ENCODE measurements at regions not wholly inside any gene's neighbourhood (a gene's known extent, or its start where the extent isn't known, plus 50 kb on each side); places are given as distances from the start of the nearest gene placed in this dataset.

GRCh38 chr3:194286375-194287146, 64.6 kb downstream of the CPN2 start:
- no peak overlapping the region for H3K27ac Mint-ChIP-seq
- H2AFZ ChIP-seq (ENCODE audit: low read length), result peak overlapping the region; percentile 63
- H3K9me3 ChIP-seq (ENCODE audit: control insufficient read depth, low read depth, low read length), result no peaks in the 10 kb centered on the region
- H2BK20ac ChIP-seq (ENCODE audit: low read depth, low read length, poor library complexity, severe bottlenecking), result no peak overlapping the region
- H2BK5ac ChIP-seq (ENCODE audit: insufficient read length, low read length), result no peak overlapping the region
- peak overlapping the region; percentile 73; the same call in 1 of the 2 replicates for H3K14ac ChIP-seq (ENCODE audit: insufficient read depth, low read length)
- H4K8ac ChIP-seq (replicated peaks; ENCODE audit: insufficient read length, low read depth, low read length), result no peak overlapping the region
- no peaks in the 10 kb centered on the region for H3K27me3 ChIP-seq (ENCODE audit: insufficient read depth, low read length)
- H3K4me3 Mint-ChIP-seq, result no peak overlapping the region
- H3K4me1 ChIP-seq (ENCODE audit: insufficient read depth, low read length), result peaks cover 15% of the 10 kb centered on the region; the same call in 1 of the 2 replicates
- no peak overlapping the region for H4K91ac ChIP-seq (ENCODE audit: insufficient read length, low read depth, low read length)
- no peaks in the 10 kb centered on the region for H3K79me1 ChIP-seq (ENCODE audit: insufficient read depth, low read depth, low read length, poor library complexity, severe bottlenecking)
- no peak overlapping the region for H2BK120ac ChIP-seq (ENCODE audit: low read depth, low read length, poor library complexity, severe bottlenecking)
- peaks cover 5 to 9% of the 10 kb centered on the region in 2 experiments for H3K9me3 Mint-ChIP-seq
- peak overlapping the region; percentile 46 for H3K4me2 ChIP-seq (ENCODE audit: insufficient read depth, insufficient read length, low read length)
- no peak overlapping the region for H3K9ac ChIP-seq (ENCODE audit: extremely low read depth, insufficient read length, low read length)
- peak overlapping the region; percentile 31 for H2BK12ac ChIP-seq (ENCODE audit: insufficient read length, low read depth, low read length)
- H4K20me1 ChIP-seq (ENCODE audit: control insufficient read depth, insufficient read depth, insufficient read length), result no peaks in the 10 kb centered on the region
- no peaks in the 10 kb centered on the region for H3K79me2 ChIP-seq (ENCODE audit: insufficient read depth, low read length)
- H4K5ac ChIP-seq (ENCODE audit: insufficient read length, low read depth, low read length), result no peak overlapping the region
- peaks cover 15% of the 10 kb centered on the region for H3K27me3 Mint-ChIP-seq (ENCODE audit: low read depth)
- H3T11ph ChIP-seq (ENCODE audit: low read length), result no peak overlapping the region
- H2AK5ac ChIP-seq (ENCODE audit: insufficient read length, low read length), result no peak overlapping the region
- H3K27ac ChIP-seq (ENCODE audit: insufficient read length, low read depth, low read length), result no peak overlapping the region
- H3K4me1 Mint-ChIP-seq, result peaks cover 7 to 10% of the 10 kb centered on the region in 2 experiments; a peak in 3 of 4 replicates
- TF ChIP-seq, protein P1, sequence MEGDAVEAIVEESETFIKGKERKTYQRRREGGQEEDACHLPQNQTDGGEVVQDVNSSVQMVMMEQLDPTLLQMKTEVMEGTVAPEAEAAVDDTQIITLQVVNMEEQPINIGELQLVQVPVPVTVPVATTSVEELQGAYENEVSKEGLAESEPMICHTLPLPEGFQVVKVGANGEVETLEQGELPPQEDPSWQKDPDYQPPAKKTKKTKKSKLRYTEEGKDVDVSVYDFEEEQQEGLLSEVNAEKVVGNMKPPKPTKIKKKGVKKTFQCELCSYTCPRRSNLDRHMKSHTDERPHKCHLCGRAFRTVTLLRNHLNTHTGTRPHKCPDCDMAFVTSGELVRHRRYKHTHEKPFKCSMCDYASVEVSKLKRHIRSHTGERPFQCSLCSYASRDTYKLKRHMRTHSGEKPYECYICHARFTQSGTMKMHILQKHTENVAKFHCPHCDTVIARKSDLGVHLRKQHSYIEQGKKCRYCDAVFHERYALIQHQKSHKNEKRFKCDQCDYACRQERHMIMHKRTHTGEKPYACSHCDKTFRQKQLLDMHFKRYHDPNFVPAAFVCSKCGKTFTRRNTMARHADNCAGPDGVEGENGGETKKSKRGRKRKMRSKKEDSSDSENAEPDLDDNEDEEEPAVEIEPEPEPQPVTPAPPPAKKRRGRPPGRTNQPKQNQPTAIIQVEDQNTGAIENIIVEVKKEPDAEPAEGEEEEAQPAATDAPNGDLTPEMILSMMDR (conservative IDR thresholded peaks at IDR 0.05), result no peak
- no peak overlapping the region for H2BK15ac ChIP-seq (ENCODE audit: low read depth, low read length)
- peak overlapping the region; percentile 62 for H3K18ac ChIP-seq (ENCODE audit: insufficient read length, low read depth, low read length)
- H3K23ac ChIP-seq (ENCODE audit: insufficient read length, low read depth, low read length), result no peak overlapping the region
- no peak overlapping the region for H3K4ac ChIP-seq (ENCODE audit: low read depth, low read length)
- no CpG with 5 or more reads among the region's 22 CpGs for WGBS (ENCODE audit: extremely low coverage, insufficient read length, low lambda C conversion rate)
- peaks cover 0 to 10% (median 2%) of the 10 kb centered on the region in 3 experiments; a peak in 5 of 7 replicates for H3K36me3 Mint-ChIP-seq (ENCODE audit: insufficient read depth in 1 of 3, low read depth in 3 of 3)
- H3K23me2 ChIP-seq (ENCODE audit: insufficient read length, low read depth, low read length, poor library complexity, severe bottlenecking), result peaks cover 5% of the 10 kb centered on the region
- peak; percentile 84 for DNase-seq
- H3K56ac ChIP-seq (ENCODE audit: insufficient read length, low read depth, low read length), result no peak overlapping the region

Data from H9 (cell line).